ENCODE measurements at regions not wholly inside any gene's neighbourhood (a gene's known extent, or its start where the extent isn't known, plus 50 kb on each side); places are given as distances from the start of the nearest gene placed in this dataset.

GRCh38 chr12:114779186-114779585 is 95.2 kb upstream of the TBX3 start:
- TF ChIP-seq CTCF (IDR thresholded peaks at IDR 0.05; ENCODE audit: extremely low read depth in 1 of 2, insufficient read depth in 1 of 2, low read depth in 1 of 2, low read length in 2 of 2) = no peak
- no peak for TF ChIP-seq POLR2A (IDR thresholded peaks at IDR 0.05; ENCODE audit: low read depth, low read length)
- TF ChIP-seq EZH2 (IDR thresholded peaks at IDR 0.05; ENCODE audit: borderline replicate concordance, low read depth, low read length, severe bottlenecking) = no peak
- TF ChIP-seq MYC (IDR thresholded peaks at IDR 0.05; ENCODE audit: low read depth, low read length) = no peak
- TF ChIP-seq POLR2AphosphoS5 (IDR thresholded peaks at IDR 0.05; ENCODE audit: insufficient read depth, low read depth, low read length) = no peak

Measured in endothelial cell of umbilical vein (primary cell).